AG09309 (cell line): ENCODE measurements at regions not wholly inside any gene's neighbourhood (a gene's known extent, or its start where the extent isn't known, plus 50 kb on each side); places are given as distances from the start of the nearest gene placed in this dataset.

Experiments
- DNase-seq: peaks from one replicate; pipeline ENCODE4 v3.0.0-alpha.2; 2010; ENCODE audit warnings: low read depth
- H3K4me3 ChIP-seq: 2 replicates; pipeline ENCODE4 v1.5.1; 2011; ENCODE audit warnings: mild to moderate bottlenecking, low read depth, low read length, moderate library complexity; ENCODE audit not compliant: control insufficient read depth
- CTCF ChIP-seq: IDR thresholded peaks from 2 replicates; pipeline ENCODE4 v1.5.1; 2011; ENCODE audit warnings: mild to moderate bottlenecking, low read depth, low read length, inconsistent platforms; ENCODE audit not compliant: insufficient read depth, control insufficient read depth; ENCODE audit errors: missing control alignments

GRCh38 chr3:86333636-86334035 lies 657.3 kb downstream of the VGLL3 start:
- no peak for TF ChIP-seq CTCF
- DNase-seq: no peak
- H3K4me3 ChIP-seq: no peak overlapping the region

- no peak for DNase-seq
- no peak for TF ChIP-seq CTCF
- H3K4me3 ChIP-seq: no peak overlapping the region
Observed at GRCh38 chr3:86303935-86304334, 687.0 kb downstream of the VGLL3 start.

DNA sequence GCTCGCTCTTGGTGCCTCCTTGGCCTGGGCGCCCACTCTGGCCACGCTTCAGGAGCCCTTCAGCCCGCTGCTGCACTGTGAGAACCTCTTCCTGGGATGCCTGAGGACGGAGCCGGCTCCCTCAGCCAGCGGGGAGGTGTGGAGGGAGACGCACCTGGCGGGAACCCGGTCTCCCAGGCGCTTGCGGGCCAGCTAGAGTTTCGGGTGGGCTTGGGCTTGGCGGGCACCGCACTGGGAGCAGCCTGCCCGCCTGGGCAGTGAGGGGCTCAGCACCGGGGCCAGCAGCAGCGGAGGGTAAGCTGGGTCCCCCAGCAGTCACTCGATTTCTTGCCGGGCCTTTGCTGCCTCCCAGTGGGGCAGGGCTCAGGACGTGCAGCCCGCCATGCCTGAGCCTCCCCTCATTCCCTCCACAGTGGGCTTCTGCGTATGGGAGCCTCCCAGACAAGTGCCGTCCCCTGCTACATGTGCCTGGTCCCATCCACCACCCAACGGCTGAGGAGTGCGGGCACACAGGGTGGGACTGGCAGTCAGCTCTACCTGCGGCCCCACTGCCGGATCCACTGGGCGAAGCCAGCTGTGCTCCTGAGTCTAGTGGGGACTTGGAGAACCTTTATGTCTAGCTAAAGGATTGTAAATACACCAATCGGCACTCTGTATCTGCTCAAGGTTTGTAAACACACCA lies 708.7 kb downstream of the VGLL3 start:
- no peak for DNase-seq
- no peak for TF ChIP-seq CTCF
- no peak overlapping the region for H3K4me3 ChIP-seq

GRCh38 chr3:86269364-86270155 lies 721.4 kb downstream of the VGLL3 start:
- no peak overlapping the region for H3K4me3 ChIP-seq
- TF ChIP-seq CTCF: no peak
- no peak for DNase-seq

GRCh38 chr3:86257955-86258641 lies 732.9 kb downstream of the VGLL3 start:
- DNase-seq: no peak
- no peak for TF ChIP-seq CTCF
- no peak overlapping the region for H3K4me3 ChIP-seq

- H3K4me3 ChIP-seq: no peak overlapping the region
- no peak for DNase-seq
- no peak for TF ChIP-seq CTCF
Observed at GRCh38 chr3:86254480-86254879, 736.5 kb downstream of the VGLL3 start.
